ENCODE measurements at regions not wholly inside any gene's neighbourhood (a gene's known extent, or its start where the extent isn't known, plus 50 kb on each side); places are given as distances from the start of the nearest gene placed in this dataset.
"Not testable (repeated sequence)": the region's sequence is repeated elsewhere in the genome, so short reads cannot be mapped to it uniquely, and the experiment has no call there.

- Histone ChIP-seq H3K36me3 (no peaks in the 10 kb centered on the region), H3K27me3 (no peaks in the 10 kb centered on the region), H3K4me1 (no peaks in the 10 kb centered on the region), H3K27ac (no peak overlapping the region), H3K4me3 (no peak overlapping the region), H3K9me3 (no peaks in the 10 kb centered on the region)
- intact Hi-C loops (cut with DNase I), result no loop called here
- no peak for DNase-seq
- no peak for ATAC-seq
- TF ChIP-seq, protein P1, sequence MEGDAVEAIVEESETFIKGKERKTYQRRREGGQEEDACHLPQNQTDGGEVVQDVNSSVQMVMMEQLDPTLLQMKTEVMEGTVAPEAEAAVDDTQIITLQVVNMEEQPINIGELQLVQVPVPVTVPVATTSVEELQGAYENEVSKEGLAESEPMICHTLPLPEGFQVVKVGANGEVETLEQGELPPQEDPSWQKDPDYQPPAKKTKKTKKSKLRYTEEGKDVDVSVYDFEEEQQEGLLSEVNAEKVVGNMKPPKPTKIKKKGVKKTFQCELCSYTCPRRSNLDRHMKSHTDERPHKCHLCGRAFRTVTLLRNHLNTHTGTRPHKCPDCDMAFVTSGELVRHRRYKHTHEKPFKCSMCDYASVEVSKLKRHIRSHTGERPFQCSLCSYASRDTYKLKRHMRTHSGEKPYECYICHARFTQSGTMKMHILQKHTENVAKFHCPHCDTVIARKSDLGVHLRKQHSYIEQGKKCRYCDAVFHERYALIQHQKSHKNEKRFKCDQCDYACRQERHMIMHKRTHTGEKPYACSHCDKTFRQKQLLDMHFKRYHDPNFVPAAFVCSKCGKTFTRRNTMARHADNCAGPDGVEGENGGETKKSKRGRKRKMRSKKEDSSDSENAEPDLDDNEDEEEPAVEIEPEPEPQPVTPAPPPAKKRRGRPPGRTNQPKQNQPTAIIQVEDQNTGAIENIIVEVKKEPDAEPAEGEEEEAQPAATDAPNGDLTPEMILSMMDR (IDR thresholded peaks at IDR 0.05), result no peak
These were observed 289.2 kb upstream of the PCDH9 start for GRCh38 chr13:67519356-67519755.

GRCh38 chr13:67518785-67519184 is 288.6 kb upstream of the PCDH9 start:
- TF ChIP-seq, protein P1 (IDR thresholded peaks at IDR 0.05), result no peak
- intact Hi-C loops (cut with DNase I), result no loop called here
- Histone ChIP-seq H3K4me1 (no peaks in the 10 kb centered on the region), H3K9me3 (no peaks in the 10 kb centered on the region), H3K27ac (no peak overlapping the region), H3K36me3 (no peaks in the 10 kb centered on the region), H3K27me3 (no peaks in the 10 kb centered on the region), H3K4me3 (no peak overlapping the region)
- DNase-seq, result no peak
- no peak for ATAC-seq

GRCh38 chr13:67515895-67516294 is 285.8 kb upstream of the PCDH9 start:
- ATAC-seq, result no peak
- Histone ChIP-seq H3K9me3 (no peaks in the 10 kb centered on the region), H3K4me3 (no peak overlapping the region), H3K27ac (no peak overlapping the region), H3K36me3 (no peaks in the 10 kb centered on the region), H3K27me3 (no peaks in the 10 kb centered on the region), H3K4me1 (no peaks in the 10 kb centered on the region)
- no peak for DNase-seq
- intact Hi-C loops (cut with DNase I), result no loop called here
- TF ChIP-seq, protein P1 (IDR thresholded peaks at IDR 0.05), result no peak

DNA sequence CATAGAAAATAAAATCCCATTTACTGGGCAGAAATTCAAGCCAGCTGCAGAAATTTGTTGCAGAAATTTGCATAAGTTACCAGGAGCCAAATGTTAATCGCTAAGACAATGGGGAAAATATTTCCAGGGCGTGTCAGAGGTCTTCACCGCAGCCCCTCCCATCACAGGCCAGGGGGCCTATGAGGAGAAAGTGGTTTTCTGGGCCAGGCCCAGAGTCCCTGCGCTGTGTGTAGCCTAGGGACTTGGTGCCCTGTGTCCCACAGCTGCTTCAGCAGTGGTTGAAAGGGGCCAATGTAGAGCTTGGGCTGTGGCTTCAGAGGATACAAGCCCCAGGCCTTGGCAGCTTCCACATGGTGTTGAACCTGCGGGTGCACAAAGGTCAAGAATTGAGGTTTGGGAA is 278.9 kb upstream of the PCDH9 start:
- Histone ChIP-seq H3K4me3 (no peak overlapping the region), H3K27me3 (no peaks in the 10 kb centered on the region), H3K27ac (no peak overlapping the region), H3K36me3 (no peaks in the 10 kb centered on the region), H3K4me1 (no peaks in the 10 kb centered on the region), H3K9me3 (no peaks in the 10 kb centered on the region)
- no peak for DNase-seq
- no peak for ATAC-seq
- TF ChIP-seq, protein P1 (IDR thresholded peaks at IDR 0.05), result no peak
- intact Hi-C loops (cut with DNase I), result no loop called here

DNA sequence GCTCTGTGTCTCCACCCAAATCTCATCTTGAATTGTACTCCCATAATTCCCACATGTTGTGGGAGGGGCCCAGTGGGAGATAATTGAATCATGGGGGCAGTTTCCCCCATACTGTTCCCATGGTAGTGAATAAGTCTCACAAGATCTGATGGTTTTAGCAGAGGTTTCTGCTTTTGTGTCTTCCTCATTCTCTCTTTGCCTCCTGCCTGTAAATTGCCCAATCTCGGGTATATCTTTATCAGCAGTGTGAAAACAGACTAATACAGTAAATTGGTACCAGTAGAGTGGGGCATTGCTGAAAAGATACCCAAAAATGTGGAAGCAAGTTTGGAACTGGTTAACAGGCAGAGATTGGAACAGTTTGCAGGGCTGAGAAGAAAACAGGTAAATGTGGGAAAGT is 278.1 kb upstream of the PCDH9 start:
- intact Hi-C loops (cut with DNase I); ATAC-seq: not testable (repeated sequence)

DNA sequence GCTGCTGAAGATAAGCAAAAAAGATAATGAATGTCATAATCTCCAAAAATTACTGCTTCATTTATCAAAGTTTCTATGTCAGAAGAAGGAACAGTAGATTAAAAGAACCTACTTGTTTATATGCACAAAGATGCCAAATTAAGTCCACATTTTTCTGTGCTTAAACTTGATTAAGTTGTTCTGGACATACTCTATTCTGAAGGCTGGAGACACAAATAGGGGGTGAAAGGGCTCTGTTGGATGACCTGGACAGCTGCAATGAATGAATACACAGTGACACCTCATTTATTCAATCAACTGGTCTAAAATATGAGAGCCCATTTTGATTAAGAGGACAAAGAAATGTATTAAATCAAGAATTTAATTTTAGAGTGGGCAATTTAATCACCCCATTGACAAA is 276.3 kb upstream of the PCDH9 start:
- no peaks in the 10 kb centered on the region for H3K36me3 ChIP-seq
- DNase-seq, result no peak
- intact Hi-C loops (cut with DNase I), result no loop called here
- no peaks in the 10 kb centered on the region for H3K4me1 ChIP-seq
- H3K9me3 ChIP-seq, result no peaks in the 10 kb centered on the region
- H3K27ac ChIP-seq, result no peak overlapping the region
- no peaks in the 10 kb centered on the region for H3K27me3 ChIP-seq
- no peak overlapping the region for H3K4me3 ChIP-seq
- ATAC-seq, result no peak
- TF ChIP-seq, protein P1 (IDR thresholded peaks at IDR 0.05), result no peak

More for the DNA sequence above, 278.1 kb upstream of the PCDH9 start:
- not testable (repeated sequence) for H3K4me3 ChIP-seq, H3K4me1 ChIP-seq, H3K9me3 ChIP-seq, H3K27ac ChIP-seq, H3K27me3 ChIP-seq, H3K36me3 ChIP-seq, DNase-seq
